IMR-90 (cell line): ENCODE measurements at regions not wholly inside any gene's neighbourhood (a gene's known extent, or its start where the extent isn't known, plus 50 kb on each side); places are given as distances from the start of the nearest gene placed in this dataset.

Experiments
- ATAC-seq: fragments of 200-7000 bp; cut with Tn5 transposase; 2 replicates; pipeline ENCODE4 v1.9.1; 2020; ENCODE audit warnings: low read depth, mild to moderate bottlenecking, moderate library complexity
- BruUV-seq: library from RNA; stranded (reverse); fragments of 400-500 nt; replicated peaks from 2 replicates; lab custom pipeline; 2021; lab: Mats Ljungman, UMichigan
- CTCF ChIA-PET: fragments of 300-600 bp; formaldehyde crosslinking; extraction: SDS; loops from one replicate; lab custom pipeline; 2021; ENCODE audit warnings: antibody characterized with exemption; lab: Yijun Ruan, JAX
- POLR2A ChIA-PET: fragments of 300-600 bp; sonication (Branson Sonifier 250); formaldehyde crosslinking; loops from one replicate; lab custom pipeline; 2022; ENCODE audit warnings: antibody characterized with exemption; ENCODE audit not compliant: unreplicated experiment; lab: Charles Lee
- DNase-seq: peaks from one replicate; pipeline ENCODE4 v3.0.0; 2013
- H2AFZ ChIP-seq: replicated peaks from 2 replicates; pipeline ENCODE3; 2013; ENCODE audit warnings: low read length, mild to moderate bottlenecking; ENCODE audit not compliant: poor library complexity
- H2AK5ac ChIP-seq: 2 replicates; pipeline ENCODE4 v1.6.1; 2013; ENCODE audit warnings: low read depth, low read length, inconsistent platforms
- H2AK9ac ChIP-seq: replicated peaks from 2 replicates; pipeline ENCODE3; 2013; ENCODE audit warnings: mild to moderate bottlenecking, low read depth, low read length, moderate library complexity; ENCODE audit not compliant: poor library complexity
- H2BK120ac ChIP-seq: 2 replicates; pipeline ENCODE4 v1.6.1; 2013; ENCODE audit warnings: low read depth, low read length, inconsistent platforms
- H2BK15ac ChIP-seq: 3 replicates; pipeline ENCODE4 v1.6.1; 2013; ENCODE audit warnings: low read depth, low read length, inconsistent platforms
- H2BK20ac ChIP-seq: 2 replicates; pipeline ENCODE4 v1.6.1; 2013; ENCODE audit warnings: low read depth, mild to moderate bottlenecking, inconsistent platforms, low read length, moderate library complexity
- H2BK5ac ChIP-seq: 2 replicates; pipeline ENCODE4 v1.6.1; 2013; ENCODE audit warnings: mild to moderate bottlenecking, low read depth, low read length, inconsistent platforms; ENCODE audit not compliant: poor library complexity, severe bottlenecking
- H3K14ac ChIP-seq: replicated peaks from 2 replicates; pipeline ENCODE4 v1.6.1; 2013; ENCODE audit warnings: low read depth, low read length, inconsistent platforms
- H3K18ac ChIP-seq: 2 replicates; pipeline ENCODE4 v1.6.1; 2013; ENCODE audit warnings: low read depth, low read length, control low read depth
- H3K23ac ChIP-seq: 2 replicates; pipeline ENCODE4 v1.6.1; 2013; ENCODE audit warnings: low read depth, low read length, inconsistent platforms
- H3K27ac ChIP-seq: 2 replicates; pipeline ENCODE4 v1.5.1; 2013; ENCODE audit warnings: mild to moderate bottlenecking, control low read depth, low read length; ENCODE audit not compliant: insufficient read depth
- H3K27me3 ChIP-seq: 2 replicates; pipeline ENCODE4 v1.6.1; 2013; ENCODE audit warnings: low read length; ENCODE audit not compliant: control insufficient read depth, insufficient read depth
- H3K36me3 ChIP-seq: 2 replicates; pipeline ENCODE4 v1.6.1; 2013; ENCODE audit warnings: low read length, mixed read lengths; ENCODE audit not compliant: control insufficient read depth, insufficient read depth
- H3K4ac ChIP-seq: 2 replicates; pipeline ENCODE4 v1.6.1; 2013; ENCODE audit warnings: low read depth, low read length, inconsistent platforms
- H3K4me1 ChIP-seq: 2 replicates; pipeline ENCODE4 v1.6.1; 2013; ENCODE audit warnings: low read length, mixed read lengths; ENCODE audit not compliant: control insufficient read depth, insufficient read depth
- H3K4me2 ChIP-seq: 2 replicates; pipeline ENCODE4 v1.6.1; 2013; ENCODE audit warnings: low read depth, mild to moderate bottlenecking, control low read depth, low read length, moderate library complexity
- H3K4me3 ChIP-seq: 2 replicates; pipeline ENCODE4 v1.5.1; 2013; ENCODE audit warnings: low read depth, mild to moderate bottlenecking, control low read depth, low read length, moderate library complexity; ENCODE audit not compliant: insufficient read depth
- H3K56ac ChIP-seq: 2 replicates; pipeline ENCODE4 v1.6.1; 2013; ENCODE audit warnings: low read length, inconsistent platforms; ENCODE audit not compliant: insufficient read depth; ENCODE audit errors: extremely low read depth
- H3K79me1 ChIP-seq, 2 experiments: 2 replicates each; pipeline ENCODE4 v1.6.1; 2013; ENCODE audit warnings: low read length in 2 of 2, inconsistent platforms in 1 of 2, low read depth in 1 of 2
- H3K9ac ChIP-seq: 2 replicates; pipeline ENCODE4 v1.6.1; 2013; ENCODE audit warnings: low read depth, low read length, control low read depth
- H3K9me1 ChIP-seq: 2 replicates; pipeline ENCODE4 v1.6.1; 2013; ENCODE audit warnings: low read length, inconsistent platforms; ENCODE audit not compliant: insufficient read depth
- H3K9me3 ChIP-seq: 2 replicates; pipeline ENCODE4 v1.6.1; 2013; ENCODE audit warnings: low read length; ENCODE audit not compliant: control insufficient read depth, insufficient read depth
- H4K20me1 ChIP-seq: 2 replicates; pipeline ENCODE4 v1.6.1; 2013; ENCODE audit warnings: low read length, inconsistent platforms; ENCODE audit not compliant: insufficient read depth
- H4K5ac ChIP-seq: 2 replicates; pipeline ENCODE4 v1.6.1; 2013; ENCODE audit warnings: mild to moderate bottlenecking, low read depth, low read length, control low read depth
- H4K8ac ChIP-seq, 2 experiments: 2 replicates each; pipeline ENCODE4 v1.6.1; 2013; ENCODE audit warnings: low read depth in 2 of 2, low read length in 2 of 2, control low read depth in 1 of 2, inconsistent platforms in 1 of 2
- H4K91ac ChIP-seq: 2 replicates; pipeline ENCODE4 v1.6.1; 2013; ENCODE audit warnings: low read depth, low read length, inconsistent platforms; ENCODE audit not compliant: insufficient read depth
- MAFK ChIP-seq: IDR thresholded peaks from 2 replicates; pipeline ENCODE4 v1.6.1; 2012; ENCODE audit warnings: low read depth, low read length, improper control_type of control experiment
- POLR2A ChIP-seq: IDR thresholded peaks from 2 replicates; pipeline ENCODE4 v1.6.1; 2012; ENCODE audit warnings: mild to moderate bottlenecking, low read depth, low read length
- WGBS, 2 experiments: methylation state at CpG; one replicate each; pipeline versions ENCODE4 v1.1.5 to v1.1.7; 2013; ENCODE audit warnings: missing lambda C conversion rate in 2 of 2; ENCODE audit not compliant: insufficient read length in 1 of 2; ENCODE audit errors: extremely low coverage in 2 of 2; 5-methylcytosine and 5-hydroxymethylcytosine counted together
- dilution Hi-C: fragments of 300-500 bp; cut with HindIII; formaldehyde crosslinking; loops from one replicate; pipeline ENCODE4 v1.14.3; 2018; ENCODE audit warnings: low sequenced_read_pairs; ENCODE audit not compliant: unreplicated experiment
- in situ Hi-C: fragments of 300-500 bp; cut with MboI; formaldehyde crosslinking; loops from 3 replicates; pipeline ENCODE4 v1.14.3; 2019; ENCODE audit warnings: low sequenced_read_pairs, inconsistent platforms, mixed read lengths
- intact Hi-C: fragments of 100-400 bp; cut with micrococcal nuclease; formaldehyde crosslinking; loops from 2 replicates; pipeline ENCODE4 v1.10.0; 2022

DNA sequence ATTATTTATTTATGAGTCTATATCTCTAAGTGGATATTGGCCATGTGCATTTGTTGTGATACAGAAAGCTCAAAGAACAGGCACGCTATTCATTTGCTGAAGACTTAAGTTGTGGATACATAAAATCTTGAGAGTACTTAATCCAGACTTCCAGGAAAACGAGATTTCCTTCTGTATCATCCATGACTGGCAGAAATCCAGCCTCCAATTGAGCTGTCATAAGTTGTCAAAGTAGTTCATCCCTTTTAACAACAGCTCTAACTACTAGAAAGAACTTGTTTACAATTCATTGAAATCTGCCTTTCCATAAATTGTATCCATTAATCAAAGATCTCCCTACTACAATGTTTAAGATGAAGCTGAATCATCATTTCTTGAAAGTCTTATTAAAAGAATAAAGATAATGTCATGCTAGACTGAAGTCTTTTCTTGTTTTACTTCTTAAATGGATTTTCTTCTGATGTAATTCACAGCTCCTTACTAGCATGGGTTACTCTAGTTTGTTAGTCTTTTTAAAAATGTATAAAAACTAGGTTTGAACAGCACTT is 447.3 kb upstream of the CITED2 start:
- no TSS peak for BruUV-seq
- no peaks in the 10 kb centered on the region for H3K36me3 ChIP-seq
- H2AK5ac ChIP-seq: no peak overlapping the region
- H4K5ac ChIP-seq: no peak overlapping the region
- no peak overlapping the region for H3K56ac ChIP-seq
- POLR2A ChIA-PET: no interaction called here
- H4K91ac ChIP-seq: no peak overlapping the region
- no peak overlapping the region for H3K14ac ChIP-seq
- WGBS, 2 experiments: no CpG with 5 or more reads among the region's 2 CpGs
- CTCF ChIA-PET: no interaction called here
- H2BK5ac ChIP-seq: no peak overlapping the region
- TF ChIP-seq MAFK: peak; percentile 35; the same call in 1 of the 2 replicates
- no peak for TF ChIP-seq POLR2A
- no peak overlapping the region for H3K23ac ChIP-seq
- no peak overlapping the region for H2AFZ ChIP-seq
- H3K27ac ChIP-seq: no peak overlapping the region
- no peak overlapping the region for H3K9ac ChIP-seq
- no peaks in the 10 kb centered on the region for H3K9me1 ChIP-seq
- H3K27me3 ChIP-seq: no peaks in the 10 kb centered on the region
- no peak overlapping the region for H3K4ac ChIP-seq
- H3K79me1 ChIP-seq: no peaks in the 10 kb centered on the region
- H3K4me1 ChIP-seq: 0 out of 2 replicates have a peak, but pooled peaks cover 2% of the 10 kb centered on the region
- no peaks in the 10 kb centered on the region for H3K9me3 ChIP-seq
- no peak overlapping the region for H2BK20ac ChIP-seq
- no peak overlapping the region for H2BK120ac ChIP-seq
- no peak overlapping the region for H3K4me3 ChIP-seq
- no peak overlapping the region for H2AK9ac ChIP-seq
- no peaks in the 10 kb centered on the region for H4K20me1 ChIP-seq
- H3K18ac ChIP-seq: no peak overlapping the region
- intact Hi-C loops: no loop called here
- ATAC-seq (no peak), DNase-seq (no peak)
- dilution Hi-C loops: no loop called here
- in situ Hi-C loops: no loop called here
- H4K8ac ChIP-seq: no peak overlapping the region
- no peak overlapping the region for H3K4me2 ChIP-seq
- H2BK15ac ChIP-seq: no peak overlapping the region
